UCSD-AML1 (cell line): ENCODE measurements at regions not wholly inside any gene's neighbourhood (a gene's known extent, or its start where the extent isn't known, plus 50 kb on each side); places are given as distances from the start of the nearest gene placed in this dataset.

ENCODE experiments used
- DNase-seq: peaks from one replicate; lab custom pipeline; 2025; ENCODE audit not compliant: unreplicated experiment; lab: John Stamatoyannopoulos, UW

- DNase-seq: no peak
Observed at GRCh38 chr4:156191044-156191781, 237.5 kb upstream of the CTSO start.

- no peak for DNase-seq
Observed at GRCh38 chr4:156190615-156191014, 236.9 kb upstream of the CTSO start.

- DNase-seq: no peak
Observed at GRCh38 chr4:156188596-156188995, 234.9 kb upstream of the CTSO start.

- DNase-seq: no peak
Observed at GRCh38 chr4:156186111-156186510, 232.4 kb upstream of the CTSO start.

GRCh38 chr4:156185514-156186055 is 231.9 kb upstream of the CTSO start:
- no peak for DNase-seq

- no peak for DNase-seq
Observed at GRCh38 chr4:156182269-156182668, 228.6 kb upstream of the CTSO start.

- DNase-seq: no peak
Observed at GRCh38 chr4:156177941-156178340, 224.3 kb upstream of the CTSO start.

- DNase-seq: no peak
Observed at GRCh38 chr4:156176896-156177295, 223.2 kb upstream of the CTSO start.

GRCh38 chr4:156173937-156174336 is 220.3 kb upstream of the CTSO start:
- no peak for DNase-seq

GRCh38 chr4:156173486-156173885 is 219.8 kb upstream of the CTSO start:
- no peak for DNase-seq

- DNase-seq: no peak
Observed at GRCh38 chr4:156169861-156170260, 216.2 kb upstream of the CTSO start.

- DNase-seq: no peak
Observed at GRCh38 chr4:156169011-156169410, 215.3 kb upstream of the CTSO start.

GRCh38 chr4:156168288-156168687 is 214.6 kb upstream of the CTSO start:
- DNase-seq: no peak

GRCh38 chr4:156158747-156159146 is 205.1 kb upstream of the CTSO start:
- no peak for DNase-seq

GRCh38 chr4:156154978-156155377 is 201.3 kb upstream of the CTSO start:
- DNase-seq: no peak

- DNase-seq: no peak
Observed at GRCh38 chr4:156146571-156146970, 192.9 kb upstream of the CTSO start.

- no peak for DNase-seq
Observed at GRCh38 chr4:156144961-156145360, 191.3 kb upstream of the CTSO start.

- no peak for DNase-seq
Observed at GRCh38 chr4:156138781-156139280, 185.2 kb upstream of the CTSO start.

- no peak for DNase-seq
Observed at GRCh38 chr4:156137679-156138473, 184.2 kb upstream of the CTSO start.

GRCh38 chr4:156132196-156132595 is 178.5 kb upstream of the CTSO start:
- no peak for DNase-seq

GRCh38 chr4:156128616-156129015 is 174.9 kb upstream of the CTSO start:
- DNase-seq: no peak
